LNCAP (cell line): ENCODE measurements at regions not wholly inside any gene's neighbourhood (a gene's known extent, or its start where the extent isn't known, plus 50 kb on each side); places are given as distances from the start of the nearest gene placed in this dataset.

Source experiments
- TF ChIP-seq, protein P1 (sequence below): fragments of 450-650 bp; IDR thresholded peaks from 2 replicates; pipeline ENCODE4 v1.5.1; 2017; ENCODE audit warnings: mild to moderate bottlenecking

DNA sequence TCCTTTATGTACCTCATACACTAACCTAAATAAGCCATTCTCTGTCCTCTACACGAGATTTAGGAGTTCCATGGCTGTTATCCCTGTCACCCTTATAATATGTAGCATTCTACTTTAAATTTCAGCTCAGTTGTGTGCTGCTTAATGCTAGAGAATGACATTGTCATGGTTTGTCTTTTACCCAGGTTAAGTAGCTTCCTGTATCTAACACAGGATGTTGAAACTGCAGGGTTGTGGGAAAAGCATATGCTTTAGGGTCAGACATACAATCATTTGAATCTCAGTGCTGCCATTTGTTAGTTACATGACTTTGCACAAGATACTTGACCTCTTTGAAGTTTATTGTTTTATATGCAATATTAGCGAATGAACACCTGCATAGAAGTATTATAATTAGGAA, 235.1 kb upstream of the CACNA2D1 start:
- TF ChIP-seq, protein P1, sequence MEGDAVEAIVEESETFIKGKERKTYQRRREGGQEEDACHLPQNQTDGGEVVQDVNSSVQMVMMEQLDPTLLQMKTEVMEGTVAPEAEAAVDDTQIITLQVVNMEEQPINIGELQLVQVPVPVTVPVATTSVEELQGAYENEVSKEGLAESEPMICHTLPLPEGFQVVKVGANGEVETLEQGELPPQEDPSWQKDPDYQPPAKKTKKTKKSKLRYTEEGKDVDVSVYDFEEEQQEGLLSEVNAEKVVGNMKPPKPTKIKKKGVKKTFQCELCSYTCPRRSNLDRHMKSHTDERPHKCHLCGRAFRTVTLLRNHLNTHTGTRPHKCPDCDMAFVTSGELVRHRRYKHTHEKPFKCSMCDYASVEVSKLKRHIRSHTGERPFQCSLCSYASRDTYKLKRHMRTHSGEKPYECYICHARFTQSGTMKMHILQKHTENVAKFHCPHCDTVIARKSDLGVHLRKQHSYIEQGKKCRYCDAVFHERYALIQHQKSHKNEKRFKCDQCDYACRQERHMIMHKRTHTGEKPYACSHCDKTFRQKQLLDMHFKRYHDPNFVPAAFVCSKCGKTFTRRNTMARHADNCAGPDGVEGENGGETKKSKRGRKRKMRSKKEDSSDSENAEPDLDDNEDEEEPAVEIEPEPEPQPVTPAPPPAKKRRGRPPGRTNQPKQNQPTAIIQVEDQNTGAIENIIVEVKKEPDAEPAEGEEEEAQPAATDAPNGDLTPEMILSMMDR: no peak

DNA sequence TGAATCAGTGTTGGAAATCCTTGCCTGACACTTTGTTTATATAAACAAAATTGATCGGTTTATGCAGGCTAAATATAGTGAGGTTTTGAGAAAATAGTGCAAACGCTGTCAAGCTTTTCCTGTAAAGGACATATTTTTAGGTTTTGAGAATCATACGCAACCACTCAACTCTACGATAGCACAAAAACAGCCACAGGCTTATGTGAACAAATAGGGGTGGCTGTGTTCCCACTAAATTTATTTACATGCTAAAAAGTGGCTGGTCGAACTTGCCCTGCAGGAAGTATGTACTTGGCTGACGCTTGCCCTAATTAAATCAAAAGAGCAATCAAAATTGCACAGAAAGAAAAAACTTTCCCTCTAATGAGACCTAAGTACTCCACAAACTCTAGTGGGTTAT, 234.7 kb upstream of the CACNA2D1 start:
- TF ChIP-seq, protein P1: no peak

GRCh38 chr7:82677493-82677892, 233.9 kb upstream of the CACNA2D1 start:
- TF ChIP-seq, protein P1: no peak

DNA sequence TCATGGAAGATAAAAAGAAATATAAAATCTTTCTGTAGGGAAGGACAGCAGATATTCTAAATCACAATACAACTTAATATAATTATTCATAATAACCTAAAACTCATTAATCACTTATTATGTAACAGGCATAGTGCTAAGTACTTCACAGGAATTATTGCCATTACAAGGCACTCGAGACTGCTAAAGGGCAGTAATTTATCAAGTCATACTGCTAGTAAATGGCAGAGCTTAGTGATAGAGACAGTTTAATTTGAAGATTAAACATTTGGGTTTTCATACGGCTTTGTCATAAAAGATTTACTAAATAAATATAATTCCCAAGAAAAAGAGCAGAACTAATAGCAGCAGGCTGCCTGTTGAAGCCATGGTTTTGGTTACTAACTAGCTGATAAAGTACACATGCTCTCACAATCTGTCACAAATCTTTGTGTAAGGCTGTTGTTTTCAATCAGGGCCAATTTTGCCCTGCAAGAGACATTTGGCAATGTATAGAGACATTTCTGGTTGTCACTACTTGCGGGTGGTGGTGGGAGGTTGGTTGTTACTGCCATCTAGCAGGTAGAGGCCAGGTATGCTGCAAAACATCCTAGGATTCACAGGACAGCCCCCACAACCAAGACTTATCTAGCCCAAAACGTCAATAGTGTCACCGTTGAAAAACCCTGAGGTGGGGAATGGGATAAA, 233.3 kb upstream of the CACNA2D1 start:
- TF ChIP-seq, protein P1: no peak

GRCh38 chr7:82675396-82675795, 231.8 kb upstream of the CACNA2D1 start:
- TF ChIP-seq, protein P1: no peak

GRCh38 chr7:82674268-82674667, 230.7 kb upstream of the CACNA2D1 start:
- TF ChIP-seq, protein P1: no peak

- TF ChIP-seq, protein P1: no peak
Observed at GRCh38 chr7:82672078-82672477, 228.5 kb upstream of the CACNA2D1 start.

GRCh38 chr7:82669141-82669540, 225.6 kb upstream of the CACNA2D1 start:
- TF ChIP-seq, protein P1: no peak
